Hematopoietic multipotent progenitor cell treated with erythropoietin and hydrocortisone succinate and interleukin-3 and kit ligand, for 4 days (in vitro differentiated cells): ENCODE measurements at regions not wholly inside any gene's neighbourhood (a gene's known extent, or its start where the extent isn't known, plus 50 kb on each side); places are given as distances from the start of the nearest gene placed in this dataset.
"Not testable (repeated sequence)": the region's sequence is repeated elsewhere in the genome, so short reads cannot be mapped to it uniquely, and the experiment has no call there.

Experiments
- DNase-seq: peaks from one replicate; pipeline ENCODE4 v3.0.0-alpha.2; 2015

DNA sequence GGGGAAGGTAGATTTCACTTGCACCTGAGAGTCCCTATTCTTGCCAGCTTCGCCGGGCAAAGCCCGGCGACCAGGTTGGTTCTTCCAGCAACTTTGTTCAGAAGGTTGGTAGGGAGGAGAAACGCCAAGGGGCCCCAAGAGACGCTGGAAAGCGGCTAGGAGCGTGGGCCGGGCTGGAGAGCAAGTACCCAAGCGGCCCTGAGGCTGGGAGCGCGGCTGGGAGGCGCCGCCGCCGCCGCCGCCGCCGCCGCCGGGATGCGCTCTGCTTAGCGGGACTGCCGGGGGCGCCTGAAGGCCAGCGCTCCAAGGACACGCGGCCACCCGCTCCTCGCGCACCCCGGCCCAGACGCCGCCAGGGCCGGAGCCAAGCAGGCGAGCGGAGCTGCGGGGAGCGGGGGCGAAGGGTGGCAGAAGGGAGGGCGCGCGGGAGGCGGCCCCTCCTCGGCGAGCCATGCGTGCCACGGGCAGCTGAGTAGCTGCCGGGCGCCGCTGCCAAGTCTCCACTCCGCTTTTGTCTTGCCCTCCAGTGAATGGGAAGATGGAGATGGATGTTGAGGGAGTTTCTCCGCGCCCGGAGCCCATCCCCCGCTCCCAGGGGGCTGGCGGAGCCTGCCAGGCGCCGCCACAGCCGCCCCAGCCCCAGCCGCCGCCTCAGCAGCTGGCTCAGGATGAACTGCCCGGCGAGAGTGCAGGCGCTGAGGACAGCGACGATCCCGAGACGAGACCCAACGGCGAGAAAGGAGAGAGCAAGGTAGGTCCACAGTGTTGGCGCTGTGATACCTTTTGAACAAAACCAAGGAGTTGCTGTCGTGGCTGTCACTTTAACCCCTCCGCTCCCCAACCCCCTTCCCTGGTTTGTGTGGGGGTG, 227.4 kb upstream of the AZI2 start:
- DNase-seq, result peak; percentile 4

DNA sequence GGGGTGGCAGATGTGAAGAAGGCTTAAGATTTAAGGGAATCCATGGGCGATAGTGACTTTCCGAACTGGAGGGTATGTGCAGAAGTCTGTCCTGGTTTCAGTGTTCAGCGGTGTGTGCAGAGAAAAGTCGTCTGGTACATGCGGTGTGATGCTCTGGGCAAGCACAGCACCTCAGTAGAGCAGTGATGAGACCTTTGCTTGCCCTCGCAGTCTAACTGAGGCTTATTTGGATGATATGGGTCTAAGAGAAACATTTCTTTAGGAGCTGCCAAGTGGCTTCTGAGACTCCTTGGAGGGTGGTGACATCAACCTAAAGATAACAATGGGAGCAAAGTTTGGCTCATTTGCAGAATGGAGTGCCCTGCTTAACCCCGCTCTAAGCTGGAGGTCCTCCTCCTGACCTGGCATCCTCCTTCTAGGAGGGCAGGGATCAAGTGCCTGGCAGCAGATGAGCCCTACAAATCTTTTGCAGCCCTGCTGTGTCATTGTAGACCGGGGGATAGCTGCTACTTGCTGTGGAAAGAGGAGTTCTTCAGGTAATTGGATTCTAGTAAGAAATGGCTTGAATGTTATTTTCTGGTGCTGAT, 228.1 kb upstream of the AZI2 start:
- DNase-seq, result peak; percentile 1

DNA sequence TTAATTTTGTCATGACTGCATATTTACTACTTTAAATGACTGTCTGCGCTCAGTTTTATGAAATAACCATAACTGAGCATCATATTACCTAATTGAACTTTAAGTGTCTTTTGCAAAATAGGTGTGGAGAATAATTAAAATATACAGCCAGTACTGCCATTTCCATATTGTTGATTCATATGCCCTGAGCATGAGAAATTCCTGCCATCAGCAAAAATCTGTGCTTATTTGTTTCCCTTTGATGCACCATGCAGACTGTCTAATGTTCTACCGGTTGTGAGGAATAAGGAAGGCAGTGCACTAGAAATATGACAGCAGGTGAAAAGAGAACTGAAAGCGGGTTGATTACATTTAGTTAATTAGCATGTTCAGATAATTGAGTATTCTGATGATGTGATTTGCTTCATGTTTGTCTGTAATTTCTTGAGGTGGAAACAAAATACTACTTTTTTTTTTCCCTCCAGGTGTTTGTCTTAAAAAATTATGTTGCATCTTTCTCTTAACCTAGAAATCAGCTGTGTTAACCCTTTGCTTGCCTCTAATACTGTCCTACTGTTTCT, 229.4 kb upstream of the AZI2 start:
- DNase-seq, result no peak

DNA sequence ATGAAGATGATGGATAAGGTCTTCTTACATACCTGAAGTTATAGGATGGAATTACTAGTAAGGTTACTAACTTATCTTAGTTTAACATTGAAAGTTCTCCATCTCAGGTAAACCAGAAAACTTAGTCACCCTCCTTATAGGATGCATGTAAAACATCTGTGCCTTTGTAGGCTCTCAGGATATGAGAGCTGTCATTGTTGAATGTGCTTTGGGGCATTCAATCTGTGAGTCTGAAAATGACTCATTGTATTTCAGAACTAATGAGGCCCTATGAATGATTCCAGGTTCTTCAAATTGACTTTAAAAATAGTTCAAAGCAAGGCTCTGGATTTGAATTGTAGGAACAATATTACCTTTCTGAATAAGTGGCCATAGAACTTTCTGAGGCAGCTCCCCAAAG, 237.7 kb upstream of the AZI2 start:
- DNase-seq, result no peak

DNA sequence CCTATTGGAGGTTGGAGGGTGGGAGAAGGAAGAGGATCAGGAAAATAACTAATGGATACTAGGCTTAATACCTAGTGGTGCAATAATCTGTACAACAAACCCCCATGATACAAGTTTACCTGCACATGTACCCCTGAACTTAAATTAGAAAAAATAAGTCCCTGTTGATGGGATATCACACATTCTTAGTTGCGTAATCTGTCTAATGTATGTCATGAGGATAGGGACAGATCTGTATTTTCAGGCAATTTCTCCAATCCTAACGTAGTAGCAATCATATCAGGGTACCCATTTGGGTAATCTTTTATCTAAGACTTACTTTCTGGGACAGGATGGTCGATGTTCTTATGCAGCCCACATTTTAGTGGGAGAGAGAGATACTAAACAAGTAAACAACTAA, 239.1 kb upstream of the AZI2 start:
- no peak for DNase-seq

DNA sequence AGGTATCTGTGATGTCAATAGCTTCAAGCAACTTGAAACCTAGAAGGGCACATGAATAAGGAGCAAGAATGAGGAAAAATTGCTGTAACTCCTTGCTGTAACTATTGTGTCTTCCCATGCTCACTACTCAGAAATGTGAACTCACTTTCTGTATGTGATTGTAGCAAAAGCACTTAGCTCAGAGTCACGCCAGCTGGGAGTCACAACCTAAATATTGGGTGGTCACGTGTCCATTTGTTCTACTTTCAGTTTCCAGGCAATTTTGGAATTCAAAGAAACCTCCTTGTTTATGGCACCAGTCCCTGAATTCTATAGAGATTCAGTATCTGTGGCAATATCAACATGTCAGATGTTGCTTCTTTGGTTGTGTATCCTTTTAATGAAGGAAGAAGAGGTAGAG, 241.6 kb upstream of the AZI2 start:
- DNase-seq, result no peak

DNA sequence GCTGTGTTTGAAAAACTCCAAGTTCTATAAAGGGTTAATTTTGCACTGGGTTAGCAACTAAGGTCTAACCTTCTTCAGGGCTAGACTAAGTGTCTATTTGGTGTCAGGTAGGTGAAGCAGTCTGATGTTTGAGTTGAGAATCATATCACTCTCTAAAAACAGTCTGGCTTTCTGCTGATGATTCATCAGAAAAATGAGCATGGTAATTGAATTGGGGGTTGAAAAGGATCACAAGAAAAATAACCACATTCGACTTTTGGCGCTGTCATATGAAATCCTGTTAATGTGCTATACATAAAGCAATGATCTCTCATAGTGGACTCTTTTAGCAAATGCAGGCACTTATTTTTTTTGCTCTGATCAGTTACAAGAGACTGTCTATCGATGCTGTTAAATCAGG, 242.2 kb upstream of the AZI2 start:
- DNase-seq, result no peak

DNA sequence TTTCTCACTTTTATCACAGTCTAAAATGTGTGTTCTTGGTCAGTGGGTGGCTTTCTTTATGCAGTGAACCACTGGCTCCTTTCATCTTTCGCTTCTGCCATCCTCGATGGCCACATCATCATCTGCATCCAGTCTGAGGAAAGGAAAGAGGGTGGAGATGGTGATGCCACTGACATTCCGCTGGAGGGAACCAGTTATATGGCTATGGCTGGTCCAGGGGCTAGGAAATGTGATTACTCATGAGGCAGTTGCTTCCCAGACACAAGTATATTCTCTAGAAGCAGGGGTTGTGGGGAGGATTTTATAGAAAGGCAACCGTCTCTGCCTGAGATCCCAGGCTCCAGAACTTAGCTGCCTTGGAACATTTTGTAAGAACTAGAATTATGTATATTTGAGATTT, 246.7 kb upstream of the AZI2 start:
- no peak for DNase-seq

DNA sequence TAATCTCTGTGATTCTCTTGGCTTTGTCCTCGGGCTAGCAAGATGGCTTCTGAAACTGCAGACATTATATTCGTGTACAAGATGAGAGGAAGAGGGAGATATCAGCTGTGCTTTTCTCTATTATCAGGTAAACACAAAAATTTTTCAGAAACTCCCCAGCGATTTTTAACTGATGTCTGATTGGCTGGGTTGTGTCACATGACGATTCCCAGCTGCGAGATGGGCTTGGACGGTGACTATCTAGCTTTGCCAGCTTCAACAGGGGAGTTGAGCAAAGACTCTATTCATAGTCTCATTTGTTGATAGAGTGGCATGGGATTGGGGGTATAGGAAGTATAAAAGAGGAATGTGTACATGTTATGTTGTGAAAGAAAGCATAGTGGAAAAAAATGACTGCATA, 248.8 kb upstream of the AZI2 start:
- no peak for DNase-seq

DNA sequence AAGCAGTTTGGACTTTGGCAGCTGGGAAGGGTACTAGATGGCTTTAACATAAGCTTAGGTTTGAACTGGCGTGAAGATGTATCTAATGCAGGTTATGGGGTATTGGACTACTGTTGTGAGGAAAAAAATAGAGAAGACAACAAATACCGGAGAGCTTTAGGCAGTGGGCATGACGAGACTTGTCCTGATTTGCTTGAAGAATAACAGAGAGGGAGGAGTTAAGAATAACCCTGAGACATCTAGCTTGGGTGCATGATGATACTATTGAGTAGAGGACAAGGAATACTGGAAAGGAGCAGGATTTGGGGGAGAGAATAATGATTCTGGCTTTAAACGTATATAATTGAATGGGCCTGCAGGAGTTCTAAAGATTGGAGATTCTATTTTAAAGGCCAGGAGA, 249.5 kb upstream of the AZI2 start:
- DNase-seq, result no peak

DNA sequence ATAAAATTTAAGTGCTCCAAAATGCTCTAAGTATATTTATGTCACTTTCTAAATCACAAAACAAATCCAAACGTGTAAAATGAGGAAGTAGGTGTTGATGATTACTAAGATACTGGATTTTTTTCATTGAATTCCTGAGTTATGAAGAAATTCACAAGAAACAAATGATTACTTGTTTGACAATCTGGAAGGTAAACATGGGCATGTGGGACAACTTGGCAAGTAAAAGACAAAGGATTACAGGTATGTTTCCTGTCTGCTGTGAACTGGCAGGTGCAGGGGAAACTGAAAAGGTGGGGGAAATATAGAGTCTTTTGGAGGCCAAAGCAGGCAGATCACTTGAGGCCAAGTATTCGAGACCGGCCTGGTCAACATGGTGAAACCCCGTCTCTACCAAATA, 252.7 kb upstream of the AZI2 start:
- DNase-seq, result no peak

DNA sequence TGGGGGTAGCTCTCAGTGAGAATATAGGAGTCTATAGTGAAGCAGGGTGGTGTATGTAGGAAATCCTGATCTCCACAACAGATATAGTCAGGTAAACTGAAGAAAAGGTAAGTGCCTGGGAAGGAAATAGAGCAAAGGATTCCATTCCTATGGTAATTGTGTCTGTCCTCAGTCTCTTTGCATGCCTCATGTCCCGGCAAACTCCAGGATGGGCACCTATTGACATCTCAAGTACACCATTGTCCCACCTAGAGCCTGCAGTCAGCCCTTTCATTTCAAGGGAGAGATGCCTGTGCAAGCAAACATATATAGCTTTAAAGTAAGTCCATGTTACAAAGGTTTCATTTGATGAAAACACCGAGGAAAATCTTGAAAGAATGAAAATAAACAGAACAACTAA, 257.7 kb upstream of the AZI2 start:
- DNase-seq, result no peak

DNA sequence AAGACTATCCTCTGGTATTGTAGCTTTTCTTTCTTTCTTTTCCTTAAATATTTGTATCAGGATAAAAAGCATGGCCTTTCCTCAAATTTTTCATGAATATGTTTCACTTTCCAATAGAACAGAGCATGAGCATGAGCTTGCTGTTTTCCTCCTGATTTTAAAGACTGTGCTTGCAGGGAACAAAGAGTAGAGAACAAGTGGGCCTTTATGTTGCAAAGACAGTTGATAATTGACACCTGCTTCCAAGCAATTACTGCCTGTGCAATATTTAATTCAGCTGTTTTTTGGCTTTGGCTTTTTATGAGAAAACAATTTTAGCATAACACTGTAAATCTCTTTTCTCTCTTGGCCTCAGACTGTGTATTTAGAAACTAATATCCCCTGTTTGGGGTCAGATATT, 263.6 kb upstream of the AZI2 start:
- DNase-seq, result no peak

DNA sequence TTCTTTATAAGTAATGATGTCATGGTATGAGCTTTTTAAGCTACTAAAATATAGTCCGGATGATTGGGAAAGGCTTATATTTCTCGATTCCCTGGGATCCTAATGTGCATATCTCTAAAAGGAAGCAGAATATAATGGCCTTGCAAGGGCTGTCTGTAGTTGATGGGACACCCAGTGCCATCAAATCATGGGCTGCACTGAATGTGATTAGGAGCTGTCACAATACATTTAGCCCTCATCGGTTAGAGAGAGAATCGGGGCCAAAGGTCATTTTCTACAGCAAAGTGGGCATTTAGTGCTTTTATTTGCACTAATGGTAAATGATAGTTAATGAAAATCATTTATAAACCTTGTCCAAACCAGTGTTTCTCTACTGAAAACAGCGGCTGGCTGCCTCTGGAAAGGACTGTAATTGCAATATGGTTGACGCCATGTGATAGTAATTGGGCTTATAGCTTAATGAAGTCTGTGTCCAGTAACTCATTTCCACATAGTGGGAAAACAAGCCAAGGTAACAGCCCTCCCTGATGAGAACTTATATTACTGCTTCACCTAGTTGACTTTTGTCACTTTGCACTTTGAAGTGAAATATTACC, 265.0 kb upstream of the AZI2 start:
- no peak for DNase-seq

DNA sequence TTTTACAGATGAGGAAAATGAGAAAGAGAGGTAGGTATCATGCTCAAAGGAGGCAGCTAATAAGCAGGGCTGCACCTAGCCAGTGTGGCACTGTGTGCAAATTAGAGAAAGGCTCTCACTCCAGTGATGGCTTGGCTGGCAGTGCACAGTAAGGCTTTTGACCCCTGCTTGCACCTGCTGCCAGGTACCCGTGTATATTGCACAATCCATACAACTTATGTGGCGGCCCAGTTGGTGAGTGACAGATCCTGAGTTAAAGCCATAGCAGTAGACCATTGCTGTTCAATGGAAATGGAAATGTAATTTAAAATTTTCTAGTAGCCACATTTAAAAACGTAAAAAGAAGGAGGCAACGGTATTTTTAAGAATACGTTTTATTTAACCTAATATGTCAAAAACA, 266.4 kb upstream of the AZI2 start:
- no peak for DNase-seq

DNA sequence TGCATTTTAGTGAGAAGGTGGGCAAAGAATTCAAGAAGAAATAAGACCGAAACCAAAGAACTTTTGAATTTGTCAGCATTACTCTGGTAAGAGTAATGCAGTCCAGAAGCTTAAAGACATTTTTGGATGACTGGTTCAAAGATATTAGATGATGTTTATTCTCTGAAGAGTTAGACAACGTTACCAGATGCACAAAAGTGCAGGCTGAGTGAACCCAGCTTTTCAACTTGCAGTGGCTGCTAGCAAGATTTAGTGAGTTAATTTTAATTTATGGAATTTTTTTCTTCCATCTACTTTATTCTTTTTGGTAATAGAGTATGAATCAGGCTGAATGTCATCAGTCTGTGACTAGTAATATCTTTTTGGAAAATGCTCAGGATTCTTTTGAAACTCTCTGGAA, 267.3 kb upstream of the AZI2 start:
- no peak for DNase-seq

DNA sequence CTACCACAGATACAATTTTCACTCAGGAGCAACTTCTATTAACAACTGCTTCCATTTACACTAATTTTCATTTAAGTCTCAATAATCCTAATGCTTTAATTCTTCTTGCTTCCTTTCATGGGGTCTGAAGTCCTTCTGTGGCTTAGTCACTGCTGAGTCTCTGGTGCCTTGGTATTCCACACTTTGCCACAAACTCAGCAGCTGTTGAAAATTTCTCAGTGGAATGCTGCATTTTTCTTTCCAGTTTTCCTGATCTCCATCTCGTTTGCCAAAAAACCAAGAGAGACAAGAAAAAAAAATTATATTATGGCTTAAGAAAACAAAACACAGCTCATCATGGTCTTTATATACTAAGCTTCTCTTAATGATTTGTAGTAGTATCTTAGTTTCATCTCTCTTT, 269.2 kb upstream of the AZI2 start:
- no peak for DNase-seq

DNA sequence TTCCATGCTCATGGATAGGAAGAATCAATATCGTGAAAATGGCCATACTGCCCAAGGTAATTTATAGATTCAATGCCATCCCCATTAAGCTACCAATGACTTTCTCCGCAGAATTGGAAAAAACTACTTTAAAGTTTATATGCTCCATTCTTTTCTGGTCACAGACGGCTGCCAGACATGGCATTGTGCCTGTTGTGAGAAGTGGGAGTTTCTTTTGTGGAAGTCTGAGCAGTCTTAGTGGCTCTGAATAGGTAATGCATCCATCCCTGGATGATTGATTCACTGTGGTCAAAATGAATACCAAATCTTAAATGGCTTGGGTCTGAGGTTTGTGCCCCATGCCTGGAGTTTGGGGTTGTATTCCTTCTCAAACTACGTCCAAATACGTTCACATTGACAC, 274.5 kb upstream of the AZI2 start:
- no peak for DNase-seq

DNA sequence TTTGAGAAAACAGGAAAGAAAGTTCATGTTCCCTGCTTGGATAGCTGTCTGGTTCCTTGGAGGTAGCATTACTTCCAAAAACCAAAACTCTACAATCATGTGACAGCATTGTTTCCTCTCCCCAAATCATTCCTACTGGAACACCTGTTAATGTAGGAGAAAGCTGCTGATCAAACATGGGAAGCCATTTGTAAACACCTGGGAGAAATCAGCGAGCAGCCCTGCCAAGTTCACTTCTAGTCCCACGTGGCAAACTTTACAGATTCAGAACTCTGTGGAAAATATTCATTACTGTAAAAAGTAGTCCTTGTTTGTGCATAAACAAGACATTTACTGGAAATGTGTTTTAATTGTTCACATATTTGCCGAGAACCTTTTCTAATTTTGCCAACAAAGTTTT, 275.5 kb upstream of the AZI2 start:
- no peak for DNase-seq

DNA sequence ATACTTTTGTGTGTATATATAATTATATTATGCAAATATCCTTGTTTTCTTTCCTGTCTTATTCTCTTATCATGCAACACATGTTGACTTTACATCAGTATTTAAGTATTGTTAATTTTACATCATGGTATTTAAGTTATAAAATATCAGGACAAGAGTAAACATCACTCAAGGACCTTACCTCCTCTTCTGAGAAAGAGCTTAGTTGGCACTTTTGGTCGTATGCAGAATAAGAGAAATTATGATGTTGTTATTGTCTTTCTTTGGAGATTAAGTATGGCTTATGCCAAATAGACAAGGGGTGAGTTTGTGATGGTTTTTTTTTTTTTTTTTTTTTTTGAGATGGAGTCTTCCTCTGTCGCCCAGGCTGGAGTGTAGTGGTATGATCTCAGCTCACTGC, 279.2 kb upstream of the AZI2 start:
- DNase-seq, result not testable (repeated sequence)

DNA sequence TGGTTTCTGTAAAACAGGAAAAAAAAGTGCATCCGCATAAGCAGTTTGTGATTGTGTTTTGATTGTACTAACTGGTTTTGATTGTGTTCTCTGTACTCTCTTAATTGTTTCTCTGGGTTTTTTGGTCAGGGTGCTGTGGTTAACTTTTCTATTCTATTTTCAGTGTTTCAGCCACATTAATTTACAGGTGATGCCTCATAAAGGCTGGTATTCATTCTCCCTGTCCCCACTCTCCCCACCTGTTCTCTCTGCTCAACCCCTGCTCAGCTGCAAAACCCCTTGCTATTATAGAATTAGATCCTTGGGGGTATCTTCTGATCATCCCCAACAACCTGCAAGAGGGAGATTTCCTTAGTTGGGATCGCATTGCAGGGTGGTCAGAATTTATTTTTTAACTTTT, 285.4 kb upstream of the AZI2 start:
- no peak for DNase-seq

DNA sequence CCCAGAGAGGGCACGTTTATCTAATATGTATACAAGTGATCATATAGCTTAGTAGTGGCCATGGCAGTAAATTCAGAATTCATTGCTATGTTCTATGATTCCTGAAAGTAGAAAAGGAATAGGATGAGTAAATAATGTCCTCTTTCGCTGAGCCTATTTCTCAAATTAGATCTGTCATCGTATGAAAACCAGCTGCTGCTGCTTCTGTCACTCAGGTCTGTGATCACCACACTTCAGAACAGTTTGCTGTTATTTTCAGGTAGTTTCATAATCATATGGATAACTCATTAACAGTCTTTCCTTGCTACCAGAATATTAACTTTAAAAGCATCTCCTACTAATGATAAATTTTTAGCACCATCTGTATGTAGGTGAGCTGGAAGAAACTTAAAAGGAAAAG, 289.1 kb upstream of the AZI2 start:
- DNase-seq, result no peak

DNA sequence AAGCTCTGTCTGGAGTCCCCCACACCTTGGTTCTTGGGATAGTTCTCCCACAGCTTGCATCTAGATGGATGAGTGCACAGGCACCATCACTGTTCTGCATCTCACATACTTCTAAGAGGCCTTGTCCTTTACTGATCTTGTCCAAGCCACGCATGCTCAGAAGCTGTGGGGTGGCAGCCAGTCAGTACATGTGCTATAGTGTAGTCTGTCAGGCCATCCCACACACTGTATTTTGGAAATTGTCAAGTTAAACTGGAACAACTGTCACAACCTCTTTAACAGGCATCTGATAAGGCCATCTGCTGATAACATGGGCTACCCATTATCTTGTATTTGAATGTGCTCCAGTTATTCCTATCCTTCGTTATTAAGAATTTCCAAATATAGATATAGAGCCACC, 296.5 kb upstream of the AZI2 start:
- DNase-seq, result no peak

DNA sequence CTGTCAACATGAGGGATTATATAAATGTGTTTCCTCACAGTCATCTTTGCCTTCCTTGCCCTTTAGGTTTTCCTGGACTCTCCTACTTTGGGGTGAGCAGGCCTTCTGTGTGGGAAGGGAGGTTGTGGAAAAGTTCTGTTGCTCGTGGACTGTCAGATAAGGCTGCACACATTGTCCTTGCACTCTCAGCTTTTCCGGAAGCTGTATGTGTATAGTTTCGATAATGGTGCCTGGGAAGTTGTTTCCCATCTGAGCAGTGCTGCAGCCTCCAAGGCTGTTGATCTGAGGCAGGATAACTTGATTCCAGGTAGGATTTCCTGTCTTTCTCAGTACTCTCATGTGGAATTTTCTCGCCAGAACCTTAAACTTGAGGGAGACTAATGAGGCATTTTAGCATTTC, 297.8 kb upstream of the AZI2 start:
- no peak for DNase-seq
